TTC549 (cell line): ENCODE measurements at regions not wholly inside any gene's neighbourhood (a gene's known extent, or its start where the extent isn't known, plus 50 kb on each side); places are given as distances from the start of the nearest gene placed in this dataset.

Experiments used
- FAIRE-seq: peaks from 2 replicates; lab custom pipeline; 2012; peaks lifted over from hg19 to GRCh38; lab: Jason Lieb, UNC

DNA sequence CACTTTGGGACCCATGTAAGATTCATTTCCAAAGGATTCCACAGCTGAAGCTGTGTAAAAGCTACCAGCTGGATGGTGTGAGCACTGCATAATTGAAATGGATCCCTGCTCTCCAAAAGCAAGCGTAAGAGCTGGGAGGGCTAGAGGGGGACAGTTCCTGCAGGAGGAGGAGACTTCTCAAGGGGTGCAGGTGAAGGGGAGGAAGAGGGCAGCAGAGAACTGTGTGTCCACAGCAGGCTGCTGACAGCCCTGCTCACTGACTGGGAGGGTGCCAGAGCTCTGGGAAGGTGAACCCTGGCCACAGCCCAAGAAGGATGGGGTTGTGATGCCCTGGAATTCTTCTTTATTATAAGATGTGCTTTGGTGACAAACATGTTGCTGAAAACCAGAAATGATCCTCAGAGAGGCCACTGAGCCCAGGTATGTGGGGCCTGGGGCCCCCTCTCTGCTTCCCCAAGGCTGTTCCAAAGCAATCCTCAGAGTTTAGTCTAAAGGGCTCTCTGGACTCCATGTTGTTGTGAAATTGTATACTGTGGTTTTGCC, 112.8 kb upstream of the SLC25A48 start:
- no peak for FAIRE-seq

DNA sequence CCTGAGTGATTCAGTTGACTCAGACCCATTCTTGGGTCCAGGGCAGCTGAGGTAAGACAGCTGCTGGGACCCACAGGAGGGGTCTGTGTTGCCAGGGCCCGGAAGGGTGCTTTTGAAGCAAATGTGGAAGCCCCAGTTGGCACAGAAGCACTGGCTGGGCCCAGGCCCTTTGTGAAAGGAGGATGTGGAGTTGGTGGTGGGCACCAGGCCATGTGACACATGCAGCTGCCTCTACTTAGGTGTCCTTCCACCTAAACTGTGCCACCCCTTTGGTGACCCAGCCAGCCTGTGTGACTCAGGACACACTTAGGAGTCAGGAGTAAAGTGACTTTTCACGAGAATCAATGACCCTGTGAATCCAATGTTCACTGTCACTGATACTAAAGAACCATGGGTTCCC, 114.3 kb upstream of the SLC25A48 start:
- FAIRE-seq, result no peak

DNA sequence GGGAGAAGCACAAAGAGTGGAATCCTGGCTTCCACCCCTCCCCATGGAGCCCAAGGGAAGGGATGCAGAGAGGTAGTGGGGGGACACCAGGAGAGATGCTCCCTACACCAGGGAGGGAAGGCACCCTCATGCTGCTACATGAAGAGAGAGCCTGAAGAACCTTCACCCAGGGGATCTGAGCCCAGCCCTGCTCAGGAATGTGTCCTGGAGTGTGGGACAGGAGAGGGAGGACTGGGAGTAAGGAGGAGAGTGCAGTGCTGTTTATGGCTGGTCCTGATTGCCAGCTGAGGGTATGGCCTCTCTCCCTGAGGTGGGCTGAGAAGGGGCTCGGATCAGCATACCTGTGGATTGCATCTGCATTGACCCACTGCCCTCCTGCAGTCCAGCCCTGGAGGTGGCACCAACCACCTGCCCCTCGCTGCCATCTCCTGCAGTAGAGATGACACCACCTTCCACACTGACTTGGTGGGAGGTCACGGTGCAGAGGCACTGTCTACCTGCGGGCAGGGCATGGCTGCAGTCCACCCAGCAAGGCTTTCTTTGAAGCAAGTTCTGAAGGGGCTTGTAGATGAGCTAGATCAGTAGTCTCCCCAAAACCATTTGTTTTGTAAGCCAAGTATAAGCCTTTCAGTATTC, 114.9 kb upstream of the SLC25A48 start:
- no peak for FAIRE-seq

DNA sequence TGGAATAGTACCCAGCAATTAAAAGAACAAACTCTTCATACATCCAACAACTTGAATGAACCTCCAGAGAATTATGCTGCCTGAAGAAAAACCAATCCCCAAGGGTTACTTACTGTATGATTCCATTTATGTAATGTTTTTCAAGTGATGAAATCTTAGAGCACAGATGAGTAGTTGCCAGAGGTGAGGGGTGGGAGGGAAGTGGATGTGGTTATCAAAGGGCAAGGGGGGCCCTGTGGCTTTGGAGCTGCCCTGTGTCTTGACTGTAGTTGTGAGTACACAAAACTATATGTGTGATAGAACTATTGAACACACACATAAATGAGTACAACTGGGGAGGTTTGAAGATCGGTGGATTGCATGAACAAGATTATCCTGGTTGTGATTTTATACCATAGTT, 115.8 kb upstream of the SLC25A48 start:
- FAIRE-seq, result no peak

DNA sequence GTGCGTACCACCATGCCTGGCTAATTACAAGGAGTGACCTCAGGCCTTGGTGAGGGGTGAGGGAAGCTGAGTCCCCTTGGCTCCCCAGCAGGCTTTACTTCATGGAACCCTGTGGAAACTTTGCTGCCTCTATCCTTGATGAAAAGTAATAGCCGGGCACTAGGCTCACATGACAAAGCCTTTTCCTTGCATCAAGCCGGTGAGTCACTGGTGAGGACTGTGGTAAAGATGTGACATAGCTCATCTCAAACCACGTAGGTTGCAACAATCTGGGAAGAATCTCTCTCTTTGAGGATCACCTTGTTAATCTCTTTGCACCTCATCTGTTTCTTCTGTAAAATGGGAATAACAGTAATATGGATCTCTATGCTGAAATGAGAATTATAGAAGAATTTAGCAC, 116.3 kb upstream of the SLC25A48 start:
- FAIRE-seq, result no peak

DNA sequence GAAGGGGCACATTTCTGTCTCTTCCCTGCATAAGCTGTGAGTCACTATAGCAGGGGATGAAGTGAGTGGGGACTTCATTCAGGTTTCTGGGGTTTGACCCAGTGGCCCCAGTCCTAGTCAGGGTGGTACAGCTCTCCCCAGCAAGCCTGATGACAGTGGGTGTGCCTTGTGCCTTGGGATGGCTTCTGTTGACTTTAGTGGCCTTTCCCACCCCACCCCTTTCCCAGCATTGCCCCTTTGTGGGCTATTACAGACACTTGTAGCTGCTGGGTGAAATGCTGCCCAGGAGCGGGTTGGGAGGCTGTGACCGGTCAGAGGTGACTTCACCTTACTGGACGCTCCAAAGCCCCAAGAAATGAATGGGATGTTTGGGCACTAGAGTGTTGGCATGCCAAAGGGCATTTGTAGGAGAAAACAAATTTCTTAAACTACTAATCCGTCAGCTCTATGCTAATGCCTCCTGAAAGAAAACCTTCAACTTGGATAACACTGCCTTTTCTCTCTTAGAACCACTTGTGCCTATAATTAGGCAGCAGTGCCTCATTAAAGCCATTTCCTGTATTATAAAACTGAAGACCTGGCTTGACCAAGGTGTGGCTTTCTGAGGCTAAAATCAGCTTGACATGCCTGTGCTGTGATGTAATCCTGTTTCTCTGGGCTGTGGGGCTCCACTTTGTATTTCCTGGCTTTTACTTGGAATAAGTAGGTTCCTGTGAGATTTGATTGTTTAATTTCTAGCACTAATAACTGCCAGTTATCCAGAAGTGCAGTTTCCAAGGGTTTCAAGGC, 119.0 kb upstream of the SLC25A48 start:
- no peak for FAIRE-seq

DNA sequence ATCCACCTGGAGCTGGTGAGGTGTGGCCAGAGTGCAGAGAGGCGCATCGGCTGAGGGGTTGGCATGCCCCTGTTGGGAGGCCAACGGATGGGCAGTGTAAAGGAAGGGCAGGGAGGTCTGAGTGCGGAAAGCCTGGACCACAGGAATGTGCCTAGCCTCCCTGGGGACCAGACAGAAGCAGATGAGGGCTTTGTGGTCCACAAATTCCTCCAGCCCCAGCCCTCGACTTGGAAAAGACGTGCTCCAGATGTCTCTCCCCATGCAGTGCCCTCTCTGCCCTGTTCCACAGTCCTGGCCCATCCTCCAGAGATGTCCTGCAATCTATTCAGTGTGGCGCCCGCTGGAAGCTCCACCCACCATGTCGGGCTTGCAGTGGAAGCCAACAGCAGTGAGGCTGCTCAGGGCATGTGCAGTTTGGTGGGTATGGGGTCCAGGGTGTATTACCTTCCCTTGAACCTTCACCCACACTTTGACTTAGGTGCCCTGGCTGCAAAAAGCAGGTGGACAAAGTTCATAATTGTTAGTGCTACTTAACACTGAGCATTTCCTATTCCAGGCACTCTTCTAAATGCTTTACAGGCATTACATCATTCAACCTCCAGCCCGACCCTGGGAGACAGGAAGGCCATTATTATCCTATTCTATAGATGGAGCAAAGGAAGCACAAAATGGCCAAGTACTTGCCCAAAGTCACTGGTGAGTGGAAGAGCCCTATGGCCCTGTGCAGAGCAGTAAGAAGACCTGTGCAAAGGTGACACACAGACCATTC, 120.2 kb upstream of the SLC25A48 start:
- FAIRE-seq, result no peak

DNA sequence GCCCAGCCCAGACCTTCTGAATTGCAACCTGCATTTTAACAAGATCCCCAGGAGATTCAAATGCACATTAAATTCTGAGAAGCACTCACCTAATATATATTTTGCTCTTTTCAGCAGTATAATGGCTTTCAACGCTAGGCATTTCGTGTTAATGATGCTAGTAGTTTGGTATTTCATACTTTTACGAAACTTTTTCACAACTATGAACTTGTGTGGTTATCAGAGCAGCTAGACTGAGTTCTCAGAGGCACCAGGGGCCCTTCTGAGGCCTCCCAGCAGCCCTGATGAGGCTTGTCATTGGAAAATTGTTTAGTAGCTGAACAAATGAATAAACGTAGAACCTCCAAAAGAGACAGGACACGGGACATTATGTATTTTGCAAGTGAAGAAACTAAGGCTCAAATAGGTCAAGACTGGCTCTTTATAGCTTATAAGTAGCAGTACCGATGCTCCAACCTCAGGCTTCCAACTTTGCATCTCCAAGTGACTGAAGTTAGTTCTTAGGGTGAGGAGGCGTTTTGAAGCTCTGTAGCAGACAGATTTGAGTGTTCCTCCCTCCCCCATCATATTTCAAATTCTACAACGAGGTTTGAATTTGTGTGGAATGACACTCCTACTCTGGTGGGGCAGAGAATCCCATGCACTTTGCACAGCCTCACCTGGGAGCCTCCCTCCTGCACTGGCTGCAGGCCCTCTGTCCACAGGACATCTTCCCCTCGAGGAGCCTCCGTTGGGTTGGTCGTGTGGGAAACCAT, 121.1 kb upstream of the SLC25A48 start:
- no peak for FAIRE-seq

DNA sequence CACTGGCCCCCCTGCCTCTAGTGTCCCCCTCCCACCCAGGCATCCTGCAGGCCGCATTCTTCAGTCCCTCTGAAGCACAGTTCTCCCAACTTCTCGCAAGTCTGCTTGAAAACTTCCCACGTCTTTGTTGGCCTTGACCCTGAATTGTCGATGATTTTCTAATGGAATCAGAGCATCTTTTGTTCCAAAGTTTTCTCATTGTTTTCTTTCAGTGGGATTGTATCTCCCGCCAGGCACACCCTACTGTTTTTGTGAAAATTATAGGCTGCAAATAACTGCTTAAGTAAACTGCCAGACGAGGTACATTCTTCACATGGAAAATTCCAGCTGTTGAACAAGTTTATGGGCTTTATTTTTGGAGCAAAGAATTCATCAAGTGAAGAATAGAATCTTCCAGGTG, 122.6 kb upstream of the SLC25A48 start:
- no peak for FAIRE-seq

DNA sequence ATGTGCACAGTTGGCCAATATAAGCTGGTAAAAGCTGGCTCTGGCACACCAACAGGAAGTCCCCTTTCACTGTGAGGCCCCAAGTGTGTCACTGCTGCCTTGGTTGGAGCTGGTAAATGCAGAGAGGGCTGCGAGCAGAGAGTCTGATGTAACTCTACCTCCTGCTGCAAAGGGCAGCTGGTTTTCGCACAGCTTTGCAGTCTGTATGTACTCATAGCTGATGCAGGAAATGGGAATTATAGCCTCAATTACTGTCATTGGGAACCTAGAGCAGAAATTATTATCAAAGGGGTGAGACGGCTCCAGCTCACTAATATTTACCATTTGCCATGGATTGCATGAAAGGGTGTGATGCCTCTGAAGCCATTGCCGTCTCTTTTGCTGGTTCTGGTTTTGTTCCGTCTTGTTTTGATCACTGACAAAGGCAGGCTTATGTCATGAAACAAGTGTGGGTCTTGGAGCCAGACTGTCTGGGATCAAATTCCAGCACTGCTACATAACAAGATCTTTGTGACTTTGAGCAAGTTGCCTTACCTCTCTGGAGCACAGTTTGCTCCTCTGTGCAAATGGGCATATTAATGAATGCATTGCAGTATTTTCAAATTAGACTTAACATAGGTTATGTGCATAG, 124.3 kb upstream of the SLC25A48 start:
- no peak for FAIRE-seq

DNA sequence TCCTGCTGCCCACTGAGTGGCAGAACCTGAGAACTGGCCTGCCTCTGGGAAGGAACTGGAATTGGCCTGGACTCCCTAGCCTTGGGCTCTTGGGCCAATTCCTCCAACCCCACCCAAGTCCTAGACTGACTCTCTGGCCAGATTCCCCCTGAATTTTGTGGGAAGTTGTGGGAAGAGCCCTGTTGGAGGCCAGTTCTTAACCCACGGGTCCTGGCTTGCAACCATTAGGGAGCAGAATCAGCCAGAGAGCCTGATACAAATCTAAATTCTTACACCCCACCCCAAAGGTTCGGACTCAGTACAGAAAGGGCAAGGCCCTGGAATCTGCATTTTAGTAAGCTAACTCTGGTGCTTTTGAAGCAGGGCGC, 125.3 kb upstream of the SLC25A48 start:
- no peak for FAIRE-seq

DNA sequence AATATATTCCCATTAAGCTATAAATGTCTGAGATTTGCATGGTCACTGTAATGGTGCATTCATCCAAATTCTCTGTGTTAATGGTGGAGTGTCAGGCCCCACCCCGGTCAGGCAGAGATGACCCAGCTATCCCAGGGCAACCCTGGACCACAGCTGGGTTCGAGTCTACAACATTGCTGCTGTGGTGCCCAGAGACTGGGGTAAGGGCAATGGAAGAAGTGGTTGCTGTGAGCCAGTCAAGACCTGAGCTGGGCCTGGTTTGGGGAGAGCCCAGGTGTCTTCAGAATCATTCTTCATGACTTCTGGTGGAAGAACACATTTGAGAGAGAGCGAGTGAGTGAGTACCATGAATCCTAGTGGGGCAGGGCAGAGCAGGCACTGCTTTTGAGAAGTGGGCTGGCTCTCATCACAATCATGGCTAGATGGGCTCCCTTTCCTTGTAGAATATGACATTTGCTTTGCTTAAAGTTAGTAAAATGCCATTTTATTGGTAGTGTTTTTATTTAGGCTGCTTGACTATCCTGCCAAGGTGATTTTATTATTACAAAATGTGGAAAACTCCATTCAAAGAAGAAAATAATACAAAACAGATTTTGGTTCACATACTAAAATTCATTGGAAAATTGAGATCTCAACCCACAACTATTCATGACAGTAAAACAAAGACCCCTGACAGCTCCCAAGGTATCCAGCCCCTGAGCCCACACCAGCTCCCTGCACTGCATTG, 125.8 kb upstream of the SLC25A48 start:
- no peak for FAIRE-seq

DNA sequence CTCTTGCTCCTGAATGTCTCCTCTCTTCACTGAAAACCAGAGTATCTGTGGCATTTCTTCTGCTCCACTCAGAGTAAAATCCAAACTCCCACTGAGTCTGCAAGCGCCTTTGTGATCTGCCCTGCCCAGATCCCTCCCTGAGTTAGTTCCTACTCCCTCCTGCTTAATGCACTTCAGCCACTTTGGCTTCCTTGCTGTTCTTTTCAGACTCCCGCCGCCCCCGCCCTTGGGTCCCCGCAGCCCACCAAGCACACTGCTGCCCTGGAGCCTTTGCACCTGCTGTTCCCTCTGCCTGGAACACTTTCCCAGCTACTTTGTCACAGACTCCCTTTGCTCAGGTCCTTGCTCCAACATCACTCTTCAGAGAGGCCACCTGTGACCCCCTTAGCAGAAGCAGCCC, 127.2 kb upstream of the SLC25A48 start:
- FAIRE-seq, result no peak

DNA sequence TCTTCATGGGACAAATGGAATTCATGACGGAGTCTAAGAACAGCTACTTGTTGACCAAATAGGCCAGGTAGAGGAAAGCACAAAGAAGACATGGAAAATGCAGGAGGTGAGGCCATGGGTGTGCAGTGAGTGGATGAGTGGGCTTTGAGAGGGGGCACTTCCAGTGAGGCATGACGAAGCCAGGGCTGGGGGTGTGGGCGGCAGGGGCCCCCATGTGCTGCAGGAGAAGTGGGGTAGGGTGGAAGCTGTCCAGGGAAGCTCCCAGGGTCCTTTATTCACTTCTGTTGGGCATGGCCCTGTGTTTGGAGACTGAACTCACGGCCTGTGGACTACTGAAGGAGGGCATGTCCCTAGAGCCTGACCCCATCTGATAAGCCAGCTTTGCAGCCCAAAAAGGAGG, 127.6 kb upstream of the SLC25A48 start:
- FAIRE-seq, result no peak

DNA sequence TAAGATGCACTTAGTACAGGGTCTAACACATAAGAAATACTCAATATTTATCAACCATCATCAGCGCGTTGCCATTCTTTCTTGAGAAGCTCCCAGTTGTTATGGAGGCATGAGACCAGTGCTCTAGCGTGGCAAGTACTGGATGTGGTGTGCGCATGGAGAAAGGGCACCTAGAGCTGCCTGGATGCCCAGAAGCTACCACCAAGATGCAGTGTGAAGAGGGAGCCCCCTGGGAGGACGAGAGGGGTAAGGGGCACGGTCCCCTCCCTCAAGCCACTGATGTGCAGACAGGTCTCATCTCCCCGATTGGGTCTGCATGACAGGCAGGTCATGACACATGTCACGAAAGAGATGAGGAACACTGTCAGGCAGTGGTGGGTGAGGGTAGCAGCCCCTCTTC, 127.7 kb upstream of the CXCL14 start:
- FAIRE-seq, result no peak

DNA sequence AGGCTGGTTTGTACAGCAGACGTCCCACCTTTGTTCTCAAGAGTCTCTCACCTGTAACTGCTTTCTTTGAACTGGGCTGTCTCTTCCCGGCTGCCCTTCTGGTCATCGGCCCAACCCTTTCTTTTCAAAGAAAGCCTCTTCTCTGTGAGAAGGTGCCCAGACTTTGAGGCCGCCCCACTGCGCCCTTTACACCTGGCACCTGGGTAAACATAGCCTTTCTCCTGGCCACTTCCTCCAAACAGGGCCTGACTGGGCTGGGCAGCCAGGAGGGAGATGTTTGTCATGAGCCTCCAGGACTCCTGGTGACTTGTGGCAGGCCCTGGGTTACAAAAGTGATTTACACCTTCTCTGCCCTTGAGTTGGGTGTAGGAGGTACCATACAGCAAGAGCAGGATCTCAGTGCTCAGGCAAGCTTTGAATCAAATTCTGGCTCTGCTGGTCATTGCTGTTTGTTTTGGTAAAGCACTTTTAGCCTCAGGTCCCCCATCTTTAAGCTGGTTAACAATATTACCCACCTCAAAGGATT, 127.2 kb upstream of the CXCL14 start:
- FAIRE-seq, result no peak

DNA sequence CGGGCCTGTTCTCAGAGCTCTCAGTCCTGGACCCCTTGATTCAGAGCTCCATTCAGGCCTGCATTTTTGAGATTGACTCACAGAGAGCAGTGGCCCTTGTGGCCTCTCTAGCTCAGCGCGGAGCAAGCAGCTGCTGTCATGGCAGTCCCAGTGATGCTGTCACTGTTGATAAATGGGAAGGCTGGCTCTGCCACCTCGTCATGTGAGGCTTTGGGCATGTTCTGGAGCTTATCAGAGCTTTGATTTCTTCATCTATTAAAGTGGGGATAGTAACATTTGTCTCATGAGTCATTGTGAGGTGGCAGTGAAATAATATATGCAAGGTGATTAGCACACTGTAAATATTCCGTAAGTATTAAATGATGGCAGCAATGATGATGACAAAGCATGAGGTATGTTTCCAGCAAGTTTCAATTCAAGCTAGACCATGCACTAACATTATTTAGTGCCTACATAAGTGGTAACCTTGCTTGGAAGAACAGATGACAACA, 126.4 kb upstream of the CXCL14 start:
- no peak for FAIRE-seq

DNA sequence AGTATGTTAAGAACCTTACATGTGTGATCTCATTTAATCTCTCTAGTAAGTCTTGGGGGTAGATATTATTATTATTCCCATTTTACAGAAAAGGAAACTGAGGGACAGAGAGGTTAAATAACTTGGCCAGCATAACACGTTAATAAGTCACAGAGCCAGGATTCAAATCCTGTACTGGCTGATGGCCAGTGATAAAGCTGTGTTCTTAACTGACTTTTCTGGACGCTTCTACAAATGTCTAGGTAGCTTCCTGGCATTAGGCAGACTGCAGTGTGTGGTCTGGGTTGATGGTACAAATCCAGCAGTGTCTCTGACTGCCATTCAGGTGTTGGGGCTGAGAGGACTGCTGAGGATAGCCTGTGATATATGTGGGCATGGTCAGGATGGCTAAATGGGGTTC, 125.8 kb upstream of the CXCL14 start:
- no peak for FAIRE-seq

DNA sequence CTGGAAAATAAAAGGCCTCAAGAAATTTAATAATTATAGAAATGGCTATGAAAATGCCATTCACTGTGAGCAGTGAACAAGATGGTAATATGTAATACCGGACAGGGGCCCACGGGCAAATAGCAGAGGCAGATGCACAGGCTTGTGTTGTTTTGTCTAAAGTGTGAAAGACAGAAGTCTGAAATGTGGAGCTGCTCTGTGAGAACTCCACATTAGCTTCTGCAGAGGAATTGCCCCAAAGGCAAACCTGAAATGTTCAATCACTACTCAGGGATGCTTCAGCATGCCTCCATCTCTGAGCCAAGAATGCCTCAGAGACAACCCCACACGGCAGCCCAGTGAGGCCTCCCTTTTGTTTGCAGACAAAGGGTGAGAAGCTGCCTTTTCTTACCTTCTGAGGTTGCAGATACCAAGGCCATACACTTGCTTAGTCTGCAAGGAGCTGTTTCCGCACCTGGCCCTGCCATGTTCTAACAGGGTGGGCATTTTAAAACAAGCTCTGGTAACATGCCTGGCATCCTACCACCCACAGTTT, 124.3 kb upstream of the CXCL14 start:
- no peak for FAIRE-seq

DNA sequence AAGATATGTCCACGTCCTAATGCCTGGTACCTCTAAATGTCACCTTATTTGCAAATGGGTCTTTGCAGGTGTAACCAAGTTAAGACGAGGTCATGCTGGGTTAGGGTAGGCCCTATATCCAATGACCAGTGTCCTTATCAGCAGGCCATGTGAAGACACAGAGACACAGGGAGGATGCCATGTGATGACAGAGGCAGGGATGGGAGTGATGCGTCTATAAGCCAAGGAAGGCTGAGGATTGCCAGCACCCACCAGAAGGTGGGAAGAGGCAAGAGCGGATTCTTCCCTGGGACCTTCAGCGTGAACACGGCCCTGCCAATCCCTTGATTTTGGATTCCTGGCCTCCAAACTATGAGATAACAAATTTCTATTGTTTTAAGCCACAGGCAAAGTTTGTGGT, 123.4 kb upstream of the CXCL14 start:
- no peak for FAIRE-seq

DNA sequence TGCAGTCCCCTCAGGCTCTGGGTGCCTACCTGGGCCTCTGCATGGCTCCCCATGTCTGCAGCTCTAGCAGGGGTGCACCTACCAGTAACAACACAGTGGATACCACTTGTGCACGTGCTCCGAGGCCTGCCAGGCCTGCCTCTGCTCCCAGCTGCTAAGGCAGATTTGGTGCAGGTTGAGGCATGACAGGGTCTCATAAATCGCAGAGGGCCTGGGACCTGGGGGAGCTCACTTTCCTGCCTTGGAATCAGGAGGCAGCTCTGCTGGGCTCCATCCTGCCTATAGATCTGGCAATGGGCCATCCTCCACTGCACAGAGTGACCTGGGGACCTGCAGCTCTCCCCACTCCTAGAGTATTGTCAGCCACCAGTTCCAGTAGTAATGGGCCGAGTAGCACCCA, 121.9 kb upstream of the CXCL14 start:
- no peak for FAIRE-seq
